ENCODE measurements at regions not wholly inside any gene's neighbourhood (a gene's known extent, or its start where the extent isn't known, plus 50 kb on each side); places are given as distances from the start of the nearest gene placed in this dataset.
"Not testable (repeated sequence)": the region's sequence is repeated elsewhere in the genome, so short reads cannot be mapped to it uniquely, and the experiment has no call there.

- DNase-seq; H3K27ac Mint-ChIP-seq; H3K27me3 ChIP-seq (ENCODE audit: control insufficient read depth, insufficient read depth, low read length); ATAC-seq (ENCODE audit: low read depth in 2 of 2); H3K27ac ChIP-seq (ENCODE audit: insufficient read depth, low read length, poor library complexity, severe bottlenecking); H3K4me3 Mint-ChIP-seq; H3K36me3 ChIP-seq (ENCODE audit: control insufficient read depth, insufficient read depth, low read length); H3K27me3 Mint-ChIP-seq; H3K4me1 ChIP-seq (ENCODE audit: control insufficient read depth, insufficient read depth, low read length, poor library complexity, severe bottlenecking); H3K36me3 Mint-ChIP-seq; H3K4me3 ChIP-seq (ENCODE audit: low read depth, low read length); H3K4me1 Mint-ChIP-seq: not testable (repeated sequence)
- peaks cover 0 to 22% (median 7%) of the 10 kb centered on the region in 7 donors for H3K9me3 Mint-ChIP-seq
- H3K9me3 ChIP-seq (ENCODE audit: control insufficient read depth in 2 of 2, low read length in 2 of 2), result peaks cover 0 to 10% of the 10 kb centered on the region in 2 experiments
Observed at GRCh38 chr3:32042867-32043266, 61.3 kb downstream of the ZNF860 start.

GRCh38 chr3:32045091-32045915 lies 61.1 kb upstream of the GPD1L start:
- Histone ChIP-seq H3K4me1 (ENCODE audit: control insufficient read depth, insufficient read depth, low read length, poor library complexity, severe bottlenecking) (no peaks in the 10 kb centered on the region), H3K27me3 (ENCODE audit: control insufficient read depth, insufficient read depth, low read length) (no peaks in the 10 kb centered on the region), H3K36me3 (ENCODE audit: control insufficient read depth, insufficient read depth, low read length) (no peaks in the 10 kb centered on the region), H3K4me3 (ENCODE audit: low read depth, low read length) (no peak overlapping the region), H3K27ac (ENCODE audit: insufficient read depth, low read length, poor library complexity, severe bottlenecking) (no peak overlapping the region), H3K9me3 (ENCODE audit: control insufficient read depth in 2 of 2, low read length in 2 of 2) (peaks cover 0 to 10% of the 10 kb centered on the region in 2 experiments)
- ATAC-seq (ENCODE audit: low read depth in 2 of 2), result no peak
- no peak for DNase-seq
- no peaks in the 10 kb centered on the region for H3K4me1 Mint-ChIP-seq
- H3K36me3 Mint-ChIP-seq, result peaks cover 5% of the 10 kb centered on the region
- peaks cover 4% of the 10 kb centered on the region for H3K27me3 Mint-ChIP-seq
- H3K9me3 Mint-ChIP-seq, result peaks cover 2 to 22% (median 6%) of the 10 kb centered on the region in 7 donors
- no peak overlapping the region for H3K27ac Mint-ChIP-seq
- no peak overlapping the region for H3K4me3 Mint-ChIP-seq

GRCh38 chr3:32046102-32046501 lies 60.3 kb upstream of the GPD1L start:
- DNase-seq, result no peak
- Histone ChIP-seq H3K27ac (ENCODE audit: insufficient read depth, low read length, poor library complexity, severe bottlenecking) (no peak overlapping the region), H3K36me3 (ENCODE audit: control insufficient read depth, insufficient read depth, low read length) (no peaks in the 10 kb centered on the region), H3K27me3 (ENCODE audit: control insufficient read depth, insufficient read depth, low read length) (no peaks in the 10 kb centered on the region), H3K4me1 (ENCODE audit: control insufficient read depth, insufficient read depth, low read length, poor library complexity, severe bottlenecking) (no peaks in the 10 kb centered on the region), H3K9me3 (ENCODE audit: control insufficient read depth in 2 of 2, low read length in 2 of 2) (peaks cover 0 to 10% of the 10 kb centered on the region in 2 experiments), H3K4me3 (ENCODE audit: low read depth, low read length) (no peak overlapping the region)
- H3K4me1 Mint-ChIP-seq, result no peaks in the 10 kb centered on the region
- H3K9me3 Mint-ChIP-seq, result peaks cover 2 to 18% (median 5%) of the 10 kb centered on the region in 7 donors
- peaks cover 4% of the 10 kb centered on the region for H3K27me3 Mint-ChIP-seq
- no peak for ATAC-seq (ENCODE audit: low read depth in 2 of 2)
- no peak overlapping the region for H3K4me3 Mint-ChIP-seq
- peaks cover 5% of the 10 kb centered on the region for H3K36me3 Mint-ChIP-seq
- no peak overlapping the region for H3K27ac Mint-ChIP-seq

GRCh38 chr3:32048487-32049182 lies 57.8 kb upstream of the GPD1L start:
- DNase-seq, result no peak
- Histone ChIP-seq H3K36me3 (ENCODE audit: control insufficient read depth, insufficient read depth, low read length) (no peaks in the 10 kb centered on the region), H3K4me3 (ENCODE audit: low read depth, low read length) (no peak overlapping the region), H3K27ac (ENCODE audit: insufficient read depth, low read length, poor library complexity, severe bottlenecking) (no peak overlapping the region), H3K4me1 (ENCODE audit: control insufficient read depth, insufficient read depth, low read length, poor library complexity, severe bottlenecking) (no peaks in the 10 kb centered on the region), H3K9me3 (ENCODE audit: control insufficient read depth in 2 of 2, low read length in 2 of 2) (no peaks in the 10 kb centered on the region), H3K27me3 (ENCODE audit: control insufficient read depth, insufficient read depth, low read length) (no peaks in the 10 kb centered on the region)
- Mint-ChIP-seq H3K4me3 (no peak overlapping the region), H3K27me3 (peaks cover 4% of the 10 kb centered on the region), H3K4me1 (no peaks in the 10 kb centered on the region), H3K36me3 (no peaks in the 10 kb centered on the region), H3K9me3 (peaks cover 0 to 2% (median 0%) of the 10 kb centered on the region in 7 donors), H3K27ac (no peak overlapping the region)
- no peak for ATAC-seq (ENCODE audit: low read depth in 2 of 2)

- Mint-ChIP-seq H3K36me3 (no peaks in the 10 kb centered on the region), H3K27me3 (peaks cover 4% of the 10 kb centered on the region), H3K27ac (no peak overlapping the region), H3K4me3 (no peak overlapping the region), H3K4me1 (no peaks in the 10 kb centered on the region), H3K9me3 (peaks cover 0 to 2% (median 0%) of the 10 kb centered on the region in 7 donors)
- H3K9me3 ChIP-seq (ENCODE audit: control insufficient read depth in 2 of 2, low read length in 2 of 2), result no peaks in the 10 kb centered on the region
- no peaks in the 10 kb centered on the region for H3K27me3 ChIP-seq (ENCODE audit: control insufficient read depth, insufficient read depth, low read length)
- H3K27ac ChIP-seq (ENCODE audit: insufficient read depth, low read length, poor library complexity, severe bottlenecking), result no peak overlapping the region
- DNase-seq, result no peak
- H3K4me3 ChIP-seq (ENCODE audit: low read depth, low read length), result no peak overlapping the region
- no peak for ATAC-seq (ENCODE audit: low read depth in 2 of 2)
- H3K4me1 ChIP-seq (ENCODE audit: control insufficient read depth, insufficient read depth, low read length, poor library complexity, severe bottlenecking), result no peaks in the 10 kb centered on the region
- no peaks in the 10 kb centered on the region for H3K36me3 ChIP-seq (ENCODE audit: control insufficient read depth, insufficient read depth, low read length)
Observed at GRCh38 chr3:32049916-32050315, 56.5 kb upstream of the GPD1L start.

GRCh38 chr3:32052230-32052629 lies 54.2 kb upstream of the GPD1L start:
- H3K4me1 ChIP-seq (ENCODE audit: control insufficient read depth, insufficient read depth, low read length, poor library complexity, severe bottlenecking); H3K4me1 Mint-ChIP-seq; H3K27me3 ChIP-seq (ENCODE audit: control insufficient read depth, insufficient read depth, low read length); H3K36me3 ChIP-seq (ENCODE audit: control insufficient read depth, insufficient read depth, low read length); H3K9me3 Mint-ChIP-seq; H3K27me3 Mint-ChIP-seq; H3K36me3 Mint-ChIP-seq; H3K27ac Mint-ChIP-seq; ATAC-seq (ENCODE audit: low read depth in 2 of 2); H3K4me3 Mint-ChIP-seq; H3K4me3 ChIP-seq (ENCODE audit: low read depth, low read length); DNase-seq; H3K27ac ChIP-seq (ENCODE audit: insufficient read depth, low read length, poor library complexity, severe bottlenecking); H3K9me3 ChIP-seq (ENCODE audit: control insufficient read depth in 2 of 2, low read length in 2 of 2): not testable (repeated sequence)

- H3K27me3 ChIP-seq (ENCODE audit: control insufficient read depth, insufficient read depth, low read length); DNase-seq; H3K4me3 Mint-ChIP-seq; H3K36me3 ChIP-seq (ENCODE audit: control insufficient read depth, insufficient read depth, low read length); H3K36me3 Mint-ChIP-seq; H3K4me1 Mint-ChIP-seq; H3K9me3 ChIP-seq (ENCODE audit: control insufficient read depth in 2 of 2, low read length in 2 of 2); H3K27me3 Mint-ChIP-seq; H3K27ac Mint-ChIP-seq; H3K9me3 Mint-ChIP-seq; ATAC-seq (ENCODE audit: low read depth in 2 of 2); H3K4me3 ChIP-seq (ENCODE audit: low read depth, low read length); H3K27ac ChIP-seq (ENCODE audit: insufficient read depth, low read length, poor library complexity, severe bottlenecking); H3K4me1 ChIP-seq (ENCODE audit: control insufficient read depth, insufficient read depth, low read length, poor library complexity, severe bottlenecking): not testable (repeated sequence)
Observed at GRCh38 chr3:32052851-32053250, 53.6 kb upstream of the GPD1L start.
